ENCODE measurements at regions not wholly inside any gene's neighbourhood (a gene's known extent, or its start where the extent isn't known, plus 50 kb on each side); places are given as distances from the start of the nearest gene placed in this dataset.

- DNase-seq: no peak
Observed at GRCh38 chr6:90722648-90723047, 135.8 kb upstream of the MAP3K7 start.

GRCh38 chr6:90720404-90720803 is 133.5 kb upstream of the MAP3K7 start:
- DNase-seq: no peak

- no peak for DNase-seq
Observed at GRCh38 chr6:90719321-90720195, 132.7 kb upstream of the MAP3K7 start.

- DNase-seq: no peak
Observed at GRCh38 chr6:90716376-90716775, 129.5 kb upstream of the MAP3K7 start.

- DNase-seq: no peak
Observed at GRCh38 chr6:90715093-90715655, 128.3 kb upstream of the MAP3K7 start.

GRCh38 chr6:90714319-90714718 is 127.4 kb upstream of the MAP3K7 start:
- no peak for DNase-seq

- no peak for DNase-seq
Observed at GRCh38 chr6:90712114-90712513, 125.2 kb upstream of the MAP3K7 start.

GRCh38 chr6:90709431-90709996 is 122.6 kb upstream of the MAP3K7 start:
- no peak for DNase-seq

- DNase-seq: no peak
Observed at GRCh38 chr6:90708206-90708737, 121.4 kb upstream of the MAP3K7 start.

GRCh38 chr6:90707246-90707645 is 120.4 kb upstream of the MAP3K7 start:
- no peak for DNase-seq

- DNase-seq: no peak
Observed at GRCh38 chr6:90703336-90703735, 116.5 kb upstream of the MAP3K7 start.

- DNase-seq: no peak
Observed at GRCh38 chr6:90701926-90702325, 115.1 kb upstream of the MAP3K7 start.

- DNase-seq: no peak
Observed at GRCh38 chr6:90701146-90701781, 114.4 kb upstream of the MAP3K7 start.

GRCh38 chr6:90695316-90695715 is 108.4 kb upstream of the MAP3K7 start:
- no peak for DNase-seq

- DNase-seq: no peak
Observed at GRCh38 chr6:90694802-90695201, 107.9 kb upstream of the MAP3K7 start.

- DNase-seq: no peak
Observed at GRCh38 chr6:90691823-90692222, 105.0 kb upstream of the MAP3K7 start.

- DNase-seq: no peak
Observed at GRCh38 chr6:90689172-90689571, 102.3 kb upstream of the MAP3K7 start.

- DNase-seq: no peak
Observed at GRCh38 chr6:90687775-90688380, 101.0 kb upstream of the MAP3K7 start.

- no peak for DNase-seq
Observed at GRCh38 chr6:90681863-90682262, 95.0 kb upstream of the MAP3K7 start.

- no peak for DNase-seq
Observed at GRCh38 chr6:90678049-90678779, 91.3 kb upstream of the MAP3K7 start.

GRCh38 chr6:90677440-90677839 is 90.6 kb upstream of the MAP3K7 start:
- no peak for DNase-seq
